Spinal cord (tissue), 9 donors: ENCODE measurements at regions not wholly inside any gene's neighbourhood (a gene's known extent, or its start where the extent isn't known, plus 50 kb on each side); places are given as distances from the start of the nearest gene placed in this dataset.

Experiments used
- DNase-seq, 6 donors: peaks; one replicate each; pipeline versions ENCODE4 v3.0.0 to v3.0.0-alpha.2; 2013 to 2015; ENCODE audit warnings: low spot score in 6 of 6, low read depth in 4 of 6
- H3K27ac ChIP-seq: one replicate; pipeline ENCODE4 v1.5.1; 2013; ENCODE audit warnings: low read depth, low read length, control low read depth
- H3K27me3 ChIP-seq: one replicate; pipeline ENCODE4 v1.6.1; 2013; ENCODE audit warnings: low read length; ENCODE audit not compliant: control insufficient read depth, insufficient read depth
- H3K36me3 ChIP-seq: one replicate; pipeline ENCODE4 v1.6.1; 2013; ENCODE audit warnings: low read length; ENCODE audit not compliant: control insufficient read depth, insufficient read depth
- H3K4me1 ChIP-seq: one replicate; pipeline ENCODE4 v1.6.1; 2013; ENCODE audit warnings: low read length; ENCODE audit not compliant: control insufficient read depth, insufficient read depth
- H3K4me3 ChIP-seq: one replicate; pipeline ENCODE4 v1.5.1; 2013; ENCODE audit warnings: low read depth, low read length, control low read depth
- H3K9me3 ChIP-seq: one replicate; pipeline ENCODE4 v1.6.1; 2013; ENCODE audit warnings: low read length; ENCODE audit not compliant: control insufficient read depth, insufficient read depth
- WGBS: methylation state at CpG from one replicate; pipeline ENCODE4 v1.1.5; 2013; ENCODE audit warnings: missing lambda C conversion rate; ENCODE audit not compliant: insufficient coverage; 5-methylcytosine and 5-hydroxymethylcytosine counted together
- donor health status: healthy.

DNA sequence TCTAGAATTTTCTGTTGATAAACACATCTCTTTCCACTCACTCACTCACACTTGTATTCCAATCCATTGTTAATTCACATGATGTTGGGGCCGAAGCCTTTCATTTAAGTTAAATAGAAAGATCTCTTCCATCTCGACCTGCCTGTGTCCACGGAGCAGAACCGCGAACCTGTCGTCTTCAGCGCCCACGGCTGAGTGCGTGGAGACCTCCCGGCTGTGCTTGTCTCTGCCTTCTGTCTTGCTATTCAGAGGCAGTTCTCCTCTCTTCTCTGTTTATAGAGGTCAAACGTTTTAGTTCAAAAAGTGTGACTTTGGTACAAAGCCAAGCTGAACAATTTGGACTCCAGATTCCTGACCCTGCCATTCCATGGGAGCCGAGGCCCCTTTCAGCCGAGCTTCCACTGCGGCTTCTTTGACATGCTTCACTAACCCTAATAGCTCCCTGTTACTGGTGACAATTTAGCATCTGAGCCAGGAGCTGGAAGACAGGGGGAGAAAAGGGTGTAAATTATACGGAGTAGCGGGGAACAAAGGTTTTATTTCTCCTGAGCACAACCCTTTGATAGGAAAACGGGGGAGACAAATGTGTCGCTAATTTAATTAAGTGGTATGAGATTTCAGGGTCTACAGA lies 314.4 kb upstream of the IRX4 start:
- H3K36me3 ChIP-seq: no peaks in the 10 kb centered on the region
- H3K27me3 ChIP-seq: peaks cover 23% of the 10 kb centered on the region
- H3K27ac ChIP-seq: no peak overlapping the region
- H3K4me3 ChIP-seq: no peak overlapping the region
- 26% methylated on average over 13 of the region's 18 CpGs for WGBS
- peaks cover 12% of the 10 kb centered on the region for H3K4me1 ChIP-seq
- H3K9me3 ChIP-seq: no peaks in the 10 kb centered on the region
- peak in 2 of 6 donors; percentile 42 to 85 for DNase-seq

GRCh38 chr5:2196416-2196815 lies 313.7 kb upstream of the IRX4 start:
- Histone ChIP-seq H3K27me3 (peaks cover 23% of the 10 kb centered on the region), H3K4me3 (no peak overlapping the region), H3K27ac (no peak overlapping the region), H3K4me1 (peaks cover 12% of the 10 kb centered on the region), H3K9me3 (no peaks in the 10 kb centered on the region), H3K36me3 (no peaks in the 10 kb centered on the region)
- no peak for DNase-seq
- WGBS: 46% methylated on average over 7 of the region's 9 CpGs

GRCh38 chr5:2194949-2195348 lies 312.2 kb upstream of the IRX4 start:
- H3K27ac ChIP-seq: no peak overlapping the region
- H3K27me3 ChIP-seq: peaks cover 21% of the 10 kb centered on the region
- H3K36me3 ChIP-seq: no peaks in the 10 kb centered on the region
- DNase-seq: no peak
- no peak overlapping the region for H3K4me3 ChIP-seq
- H3K9me3 ChIP-seq: no peaks in the 10 kb centered on the region
- peaks cover 12% of the 10 kb centered on the region for H3K4me1 ChIP-seq
- 94% methylated on average over 2 of the region's 2 CpGs for WGBS

DNA sequence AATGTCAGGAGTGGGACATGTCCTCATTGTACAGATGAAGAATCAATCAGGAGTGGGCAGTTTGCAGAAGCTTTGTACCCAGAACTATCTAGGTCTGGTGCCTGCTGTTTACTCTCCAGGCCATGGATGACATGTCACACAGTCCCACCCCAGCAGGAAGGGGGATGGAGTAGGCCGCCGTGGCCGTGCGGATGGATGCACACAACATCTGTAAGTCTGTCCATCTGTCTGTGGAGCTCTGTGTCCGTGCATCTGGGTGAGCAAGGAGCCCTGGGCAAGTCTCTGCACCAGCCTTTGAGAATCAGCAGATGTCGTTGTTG lies 311.5 kb upstream of the IRX4 start:
- peaks cover 12% of the 10 kb centered on the region for H3K4me1 ChIP-seq
- H3K27me3 ChIP-seq: peaks cover 16% of the 10 kb centered on the region
- no peak overlapping the region for H3K27ac ChIP-seq
- H3K9me3 ChIP-seq: no peaks in the 10 kb centered on the region
- 79% methylated on average over 6 of the region's 6 CpGs for WGBS
- DNase-seq: no peak
- H3K36me3 ChIP-seq: no peaks in the 10 kb centered on the region
- no peak overlapping the region for H3K4me3 ChIP-seq

GRCh38 chr5:2193542-2194235 lies 311.0 kb upstream of the IRX4 start:
- 70% methylated on average over 8 of the region's 11 CpGs for WGBS
- peak in 1 of 6 donors; percentile 59 for DNase-seq

GRCh38 chr5:2193142-2193541 lies 310.4 kb upstream of the IRX4 start:
- Histone ChIP-seq H3K9me3 (no peaks in the 10 kb centered on the region), H3K4me3 (no peak overlapping the region), H3K4me1 (peaks cover 12% of the 10 kb centered on the region), H3K27ac (no peak overlapping the region), H3K27me3 (peaks cover 14% of the 10 kb centered on the region), H3K36me3 (no peaks in the 10 kb centered on the region)
- no peak for DNase-seq
- 85% methylated on average over 5 of the region's 6 CpGs for WGBS

More at GRCh38 chr5:2193542-2194235, 311.0 kb upstream of the IRX4 start:
- Histone ChIP-seq H3K27me3 (peaks cover 14% of the 10 kb centered on the region), H3K9me3 (no peaks in the 10 kb centered on the region), H3K36me3 (no peaks in the 10 kb centered on the region), H3K4me1 (peaks cover 12% of the 10 kb centered on the region), H3K27ac (no peak overlapping the region), H3K4me3 (no peak overlapping the region)

DNA sequence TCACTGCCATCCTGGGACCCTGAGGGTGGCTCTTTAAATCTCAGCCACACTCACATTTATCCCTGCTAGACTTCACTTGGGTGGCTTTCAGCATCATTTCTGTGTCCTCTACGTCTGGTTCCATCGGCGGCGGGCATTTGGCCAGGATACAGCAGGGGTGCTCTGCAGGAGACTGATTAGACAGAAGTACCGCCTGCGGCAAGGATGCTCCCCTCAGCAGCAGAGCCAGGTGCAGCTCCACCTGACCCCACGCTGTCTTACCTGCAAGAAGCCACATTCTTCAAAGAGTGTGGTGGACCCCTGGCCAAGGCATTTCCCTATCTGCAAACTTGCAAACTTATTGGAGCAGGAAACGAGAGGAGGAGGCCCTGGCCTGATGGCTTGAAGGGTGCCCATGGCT lies 309.8 kb upstream of the IRX4 start:
- H3K27ac ChIP-seq: no peak overlapping the region
- H3K36me3 ChIP-seq: no peaks in the 10 kb centered on the region
- H3K9me3 ChIP-seq: no peaks in the 10 kb centered on the region
- H3K4me1 ChIP-seq: peaks cover 12% of the 10 kb centered on the region
- no peak for DNase-seq
- 68% methylated on average over 7 of the region's 8 CpGs for WGBS
- peaks cover 8% of the 10 kb centered on the region for H3K27me3 ChIP-seq
- H3K4me3 ChIP-seq: no peak overlapping the region

DNA sequence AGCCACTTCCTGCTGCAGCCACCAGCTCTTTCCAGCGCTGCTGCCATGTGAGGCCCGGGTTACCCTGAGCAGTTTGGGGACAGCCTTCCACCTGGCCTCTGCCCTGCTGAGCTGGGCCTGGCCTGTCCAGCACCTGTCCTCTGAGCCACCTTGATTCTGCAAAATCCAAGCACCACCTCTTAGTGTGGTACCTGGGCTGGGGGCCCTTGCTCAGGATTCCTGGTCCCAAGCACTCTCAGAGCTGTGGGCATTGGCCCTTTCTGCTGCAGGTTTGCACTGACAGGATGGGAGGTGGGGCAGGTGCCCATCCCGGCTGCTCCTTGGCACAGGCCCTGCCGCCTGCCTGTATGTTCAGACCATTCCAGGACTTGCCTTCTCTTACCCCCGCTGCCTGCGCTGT lies 309.2 kb upstream of the IRX4 start:
- Histone ChIP-seq H3K36me3 (no peaks in the 10 kb centered on the region), H3K27me3 (peaks cover 4% of the 10 kb centered on the region), H3K4me1 (peaks cover 8% of the 10 kb centered on the region), H3K4me3 (no peak overlapping the region), H3K9me3 (no peaks in the 10 kb centered on the region), H3K27ac (no peak overlapping the region)
- WGBS: 90% methylated on average over 6 of the region's 6 CpGs
- DNase-seq: no peak

- H3K36me3 ChIP-seq: no peaks in the 10 kb centered on the region
- no peaks in the 10 kb centered on the region for H3K27me3 ChIP-seq
- no peak overlapping the region for H3K4me3 ChIP-seq
- no peak for DNase-seq
- no peaks in the 10 kb centered on the region for H3K4me1 ChIP-seq
- 83% methylated on average over 7 of the region's 9 CpGs for WGBS
- H3K27ac ChIP-seq: no peak overlapping the region
- H3K9me3 ChIP-seq: no peaks in the 10 kb centered on the region
Observed at GRCh38 chr5:2190549-2190948, 307.8 kb upstream of the IRX4 start.

- Histone ChIP-seq H3K4me3 (no peak overlapping the region), H3K9me3 (no peaks in the 10 kb centered on the region), H3K36me3 (no peaks in the 10 kb centered on the region), H3K27ac (no peak overlapping the region), H3K4me1 (no peaks in the 10 kb centered on the region), H3K27me3 (no peaks in the 10 kb centered on the region)
- 100% methylated on average over 3 of the region's 4 CpGs for WGBS
- DNase-seq: no peak
Observed at GRCh38 chr5:2188661-2189060, 305.9 kb upstream of the IRX4 start.
